Activated naive CD4-positive, alpha-beta T cell treated with anti-CD3 and anti-CD28 coated beads, Interleukin-2, amount 50 U/mL, for 72 hours (primary cell): ENCODE measurements at regions not wholly inside any gene's neighbourhood (a gene's known extent, or its start where the extent isn't known, plus 50 kb on each side); places are given as distances from the start of the nearest gene placed in this dataset.

Source experiments
- ATAC-seq, 2 donors: fragments of 150-1000 bp; cut with Tn5 transposase; 2 replicates each; pipeline ENCODE4 v1.10.0; 2021; ENCODE audit warnings: mild to moderate bottlenecking in 2 of 2, moderate library complexity in 2 of 2
- DNase-seq, 2 donors: peaks; one replicate each; pipeline ENCODE4 v3.0.0; 2021 to 2022; ENCODE audit warnings: low spot score in 2 of 2
- H3K27ac Mint-ChIP-seq, 2 donors: one replicate each; pipeline ENCODE4 v1.8.0; 2022; ENCODE audit warnings: mild to moderate bottlenecking in 2 of 2, mixed read lengths in 2 of 2
- H3K36me3 Mint-ChIP-seq, 2 donors: one replicate each; pipeline ENCODE4 v1.8.0; 2022; ENCODE audit warnings: mixed read lengths in 2 of 2
- H3K9me3 Mint-ChIP-seq, 2 donors: one replicate each; pipeline ENCODE4 v1.8.0; 2022; ENCODE audit warnings: mixed read lengths in 2 of 2

GRCh38 chr20:11843289-11843688, 74.4 kb upstream of the BTBD3 start:
- Mint-ChIP-seq H3K27ac (no peak overlapping the region), H3K9me3 (peaks cover 12 to 16% of the 10 kb centered on the region in 2 donors), H3K36me3 (peaks cover 0 to 4% of the 10 kb centered on the region in 2 donors)
- ATAC-seq (no peak), DNase-seq (no peak)

- Mint-ChIP-seq H3K9me3 (peaks cover 12 to 16% of the 10 kb centered on the region in 2 donors), H3K36me3 (peaks cover 0 to 4% of the 10 kb centered on the region in 2 donors), H3K27ac (no peak overlapping the region)
- ATAC-seq (no peak), DNase-seq (no peak)
These were observed 73.0 kb upstream of the BTBD3 start for GRCh38 chr20:11844691-11845090.

GRCh38 chr20:11845340-11845739, 72.4 kb upstream of the BTBD3 start:
- Mint-ChIP-seq H3K27ac (no peak overlapping the region), H3K9me3 (peaks cover 12 to 16% of the 10 kb centered on the region in 2 donors)

GRCh38 chr20:11846131-11846530, 71.6 kb upstream of the BTBD3 start:
- H3K36me3 Mint-ChIP-seq: peaks cover 0 to 4% of the 10 kb centered on the region in 2 donors
- H3K9me3 Mint-ChIP-seq: peaks cover 12% of the 10 kb centered on the region in 2 donors
- no peak overlapping the region for H3K27ac Mint-ChIP-seq

More at GRCh38 chr20:11845340-11845739, 72.4 kb upstream of the BTBD3 start:
- no peak for DNase-seq
- ATAC-seq: no peak
- peaks cover 0 to 4% of the 10 kb centered on the region in 2 donors for H3K36me3 Mint-ChIP-seq

GRCh38 chr20:11847827-11848226, 69.9 kb upstream of the BTBD3 start:
- no peak for ATAC-seq

More at GRCh38 chr20:11846131-11846530, 71.6 kb upstream of the BTBD3 start:
- ATAC-seq (no peak), DNase-seq (no peak)

GRCh38 chr20:11849270-11849915, 68.3 kb upstream of the BTBD3 start:
- DNase-seq: no peak
- Mint-ChIP-seq H3K27ac (no peak overlapping the region), H3K36me3 (peaks cover 0 to 4% of the 10 kb centered on the region in 2 donors), H3K9me3 (peaks cover 5 to 8% of the 10 kb centered on the region in 2 donors)
- no peak for ATAC-seq

More at GRCh38 chr20:11847827-11848226, 69.9 kb upstream of the BTBD3 start:
- Mint-ChIP-seq H3K9me3 (peaks cover 5 to 8% of the 10 kb centered on the region in 2 donors), H3K36me3 (peaks cover 0 to 4% of the 10 kb centered on the region in 2 donors), H3K27ac (no peak overlapping the region)
- DNase-seq: no peak

- H3K27ac Mint-ChIP-seq: no peak overlapping the region
- peaks cover 0 to 4% of the 10 kb centered on the region in 2 donors for H3K36me3 Mint-ChIP-seq
- peaks cover under 1 to 8% of the 10 kb centered on the region in 2 donors for H3K9me3 Mint-ChIP-seq
These were observed 67.6 kb upstream of the BTBD3 start for GRCh38 chr20:11849976-11850670.

GRCh38 chr20:11850901-11851300, 66.8 kb upstream of the BTBD3 start:
- Mint-ChIP-seq H3K36me3 (peaks cover 0 to 4% of the 10 kb centered on the region in 2 donors), H3K27ac (no peak overlapping the region), H3K9me3 (peaks cover 5 to 16% of the 10 kb centered on the region in 2 donors)
- ATAC-seq (no peak), DNase-seq (no peak)

More at GRCh38 chr20:11849976-11850670, 67.6 kb upstream of the BTBD3 start:
- no peak for ATAC-seq
- DNase-seq: no peak

GRCh38 chr20:11851646-11852045, 66.0 kb upstream of the BTBD3 start:
- Mint-ChIP-seq H3K27ac (no peak overlapping the region), H3K36me3 (peaks cover 0 to 4% of the 10 kb centered on the region in 2 donors), H3K9me3 (peaks cover 5 to 12% of the 10 kb centered on the region in 2 donors)
- DNase-seq: no peak
- no peak for ATAC-seq

GRCh38 chr20:11852189-11852588, 65.5 kb upstream of the BTBD3 start:
- peaks cover 0 to 4% of the 10 kb centered on the region in 2 donors for H3K36me3 Mint-ChIP-seq
- H3K27ac Mint-ChIP-seq: no peak overlapping the region
- peak in 1 of 2 donors; percentile 43 for ATAC-seq
- no peak for DNase-seq
- H3K9me3 Mint-ChIP-seq: peaks cover 5 to 11% of the 10 kb centered on the region in 2 donors

GRCh38 chr20:11852811-11853210, 64.9 kb upstream of the BTBD3 start:
- ATAC-seq (no peak), DNase-seq (no peak)
- Mint-ChIP-seq H3K9me3 (peaks cover 5 to 11% of the 10 kb centered on the region in 2 donors), H3K36me3 (no peaks in the 10 kb centered on the region), H3K27ac (no peak overlapping the region)

- no peak for ATAC-seq
These were observed 64.3 kb upstream of the BTBD3 start for GRCh38 chr20:11853359-11853758.

GRCh38 chr20:11861479-11861878, 56.2 kb upstream of the BTBD3 start:
- H3K9me3 Mint-ChIP-seq: peaks cover 0 to 10% of the 10 kb centered on the region in 2 donors
- no peak overlapping the region for H3K27ac Mint-ChIP-seq

More at GRCh38 chr20:11853359-11853758, 64.3 kb upstream of the BTBD3 start:
- peaks cover 5 to 11% of the 10 kb centered on the region in 2 donors for H3K9me3 Mint-ChIP-seq
- DNase-seq: no peak
- H3K36me3 Mint-ChIP-seq: no peaks in the 10 kb centered on the region
- no peak overlapping the region for H3K27ac Mint-ChIP-seq

GRCh38 chr20:11867291-11867919, 50.3 kb upstream of the BTBD3 start:
- no peaks in the 10 kb centered on the region for H3K36me3 Mint-ChIP-seq
- no peak for DNase-seq
- H3K27ac Mint-ChIP-seq: no peak overlapping the region
- peaks cover 0 to 14% of the 10 kb centered on the region in 2 donors for H3K9me3 Mint-ChIP-seq
- no peak for ATAC-seq

More at GRCh38 chr20:11861479-11861878, 56.2 kb upstream of the BTBD3 start:
- DNase-seq: no peak
- no peak for ATAC-seq
- H3K36me3 Mint-ChIP-seq: no peaks in the 10 kb centered on the region
